SU-DHL-6 (cell line): ENCODE measurements at regions not wholly inside any gene's neighbourhood (a gene's known extent, or its start where the extent isn't known, plus 50 kb on each side); places are given as distances from the start of the nearest gene placed in this dataset.

Source experiments
- CTCF ChIP-seq: fragments of 200-600 bp; sonication (generic); IDR thresholded peaks from one replicate; pipeline ENCODE4 v1.5.1; 2017; ENCODE audit warnings: antibody characterized with exemption, mild to moderate bottlenecking, low read length, moderate library complexity; ENCODE audit not compliant: insufficient read depth, poor library complexity, severe bottlenecking
- EZH2phosphoT487 ChIP-seq: fragments of 200-600 bp; sonication (generic), shearing (Covaris generic); conservative IDR thresholded peaks from 2 replicates; pipeline ENCODE4 v1.6.1; 2018; ENCODE audit warnings: mild to moderate bottlenecking, antibody characterized with exemption, low read length, moderate library complexity, mixed read lengths

DNA sequence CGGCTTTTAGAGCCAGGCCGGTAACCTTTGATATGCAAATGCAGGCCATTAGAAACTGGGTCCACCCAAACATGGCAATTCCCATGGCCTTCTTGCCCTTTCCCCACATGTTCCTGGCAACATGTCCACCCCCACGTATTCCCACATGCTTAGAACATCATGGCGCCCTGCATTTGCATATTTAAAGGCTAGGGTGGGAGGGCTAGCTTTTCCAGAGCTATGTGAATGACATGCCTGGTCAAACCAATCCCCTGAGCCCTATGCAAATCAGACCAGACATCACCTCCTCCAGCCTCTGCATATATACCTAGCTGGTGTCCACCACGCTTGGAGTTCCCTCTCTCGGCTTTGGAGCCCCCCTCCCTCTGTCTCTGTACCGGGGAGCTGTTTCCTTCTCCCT lies 481.9 kb downstream of the CDH2 start:
- TF ChIP-seq CTCF (no peak), EZH2phosphoT487 (no peak)
